Ishikawa (cell line): ENCODE measurements at regions not wholly inside any gene's neighbourhood (a gene's known extent, or its start where the extent isn't known, plus 50 kb on each side); places are given as distances from the start of the nearest gene placed in this dataset.

Experiments
- CEBPB ChIP-seq: IDR thresholded peaks from 2 replicates; pipeline ENCODE4 v1.6.1; 2012
- FOXM1 ChIP-seq: IDR thresholded peaks from 2 replicates; pipeline ENCODE4 v1.6.1; 2012; ENCODE audit warnings: low read depth, borderline replicate concordance
- RAD21 ChIP-seq: IDR thresholded peaks from 2 replicates; pipeline ENCODE4 v1.6.1; 2012; ENCODE audit warnings: low read depth
- TAF1 ChIP-seq: IDR thresholded peaks from 2 replicates; pipeline ENCODE4 v1.6.1; 2012; ENCODE audit warnings: low read depth, mild to moderate bottlenecking
- YY1 ChIP-seq: IDR thresholded peaks from 2 replicates; pipeline ENCODE4 v1.6.1; 2012; ENCODE audit warnings: low read depth

DNA sequence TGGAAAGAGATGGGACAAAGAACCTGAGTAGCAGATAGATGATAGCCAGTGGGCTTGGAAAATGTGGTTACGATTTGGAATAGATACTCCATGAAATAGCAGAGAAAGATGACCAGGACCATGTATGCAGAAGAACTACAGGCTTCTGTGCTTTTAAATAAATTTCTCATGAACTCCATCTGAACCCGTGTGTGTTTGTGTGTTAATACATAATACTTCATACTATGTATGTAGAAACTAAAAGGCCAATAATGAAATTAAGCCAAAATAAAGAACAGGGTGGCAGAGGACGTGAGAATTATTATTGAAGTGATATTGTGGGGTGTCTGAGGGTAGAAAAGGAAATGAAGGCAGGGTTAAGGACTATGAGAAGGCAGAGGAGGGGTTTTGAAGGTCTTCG, 385.1 kb upstream of the RPS23 start:
- TF ChIP-seq RAD21 (no peak), YY1 (no peak), TAF1 (no peak), FOXM1 (no peak), CEBPB (no peak)
